Loucy (cell line): ENCODE measurements at regions not wholly inside any gene's neighbourhood (a gene's known extent, or its start where the extent isn't known, plus 50 kb on each side); places are given as distances from the start of the nearest gene placed in this dataset.

Experiments
- H2AFZ ChIP-seq: fragments of 200-600 bp; sonication (generic); 2 replicates; pipeline ENCODE4 v1.6.0; 2016; ENCODE audit warnings: antibody characterized with exemption, mild to moderate bottlenecking, low read length, moderate library complexity
- H3F3A ChIP-seq: fragments of 200-600 bp; 2 replicates; pipeline ENCODE4 v1.6.0; 2016; ENCODE audit warnings: antibody characterized with exemption, low read depth, mild to moderate bottlenecking
- H3K27me3 ChIP-seq: fragments of 200-600 bp; sonication (generic); 2 replicates; pipeline ENCODE4 v1.6.1; 2014; ENCODE audit warnings: low read length, mild to moderate bottlenecking; ENCODE audit not compliant: insufficient read depth, poor library complexity, severe bottlenecking
- H3K36me3 ChIP-seq: fragments of 200-600 bp; sonication (generic); 2 replicates; pipeline ENCODE4 v1.6.1; 2016; ENCODE audit warnings: low read length; ENCODE audit not compliant: insufficient read depth
- H3K4me1 ChIP-seq: fragments of 200-600 bp; sonication (generic); 2 replicates; pipeline ENCODE4 v1.5.1; 2014; ENCODE audit warnings: low read length, mild to moderate bottlenecking; ENCODE audit not compliant: insufficient read depth, poor library complexity, severe bottlenecking
- H3K4me2 ChIP-seq: fragments of 200-600 bp; sonication (generic); 2 replicates; pipeline ENCODE4 v1.6.0; 2014; ENCODE audit warnings: antibody characterized with exemption, low read length, low read depth, mild to moderate bottlenecking; ENCODE audit not compliant: poor library complexity, severe bottlenecking
- H3K4me3 ChIP-seq: fragments of 200-600 bp; sonication (generic); 2 replicates; pipeline ENCODE4 v1.5.1; 2014; ENCODE audit warnings: low read length, mild to moderate bottlenecking, mixed read lengths; ENCODE audit not compliant: poor library complexity, severe bottlenecking
- H3K79me2 ChIP-seq: fragments of 200-600 bp; sonication (generic); 2 replicates; pipeline ENCODE4 v1.6.1; 2014; ENCODE audit warnings: low read length; ENCODE audit not compliant: insufficient read depth
- H3K9ac ChIP-seq: fragments of 200-600 bp; sonication (generic); 2 replicates; pipeline ENCODE4 v1.6.0; 2014; ENCODE audit warnings: mild to moderate bottlenecking, low read depth, low read length, moderate library complexity; ENCODE audit not compliant: poor library complexity, severe bottlenecking
- H3K9me2 ChIP-seq: fragments of 200-600 bp; sonication (generic); replicated peaks from 2 replicates; pipeline ENCODE4 v1.6.1; 2016; ENCODE audit warnings: low read depth, low read length, mixed read lengths
- H3K9me3 ChIP-seq: fragments of 200-600 bp; sonication (generic); 2 replicates; pipeline ENCODE4 v1.6.1; 2014; ENCODE audit warnings: mild to moderate bottlenecking, antibody characterized with exemption, low read length, low read depth; ENCODE audit not compliant: insufficient read depth
- H4K20me1 ChIP-seq: fragments of 200-600 bp; sonication (generic); 2 replicates; pipeline ENCODE4 v1.6.0; 2014; ENCODE audit warnings: antibody characterized with exemption, low read length, mild to moderate bottlenecking; ENCODE audit not compliant: insufficient read depth, poor library complexity, severe bottlenecking
- CTCF ChIP-seq: fragments of 200-600 bp; sonication (generic); conservative IDR thresholded peaks from 2 replicates; pipeline ENCODE4 v1.5.1; 2014; ENCODE audit warnings: mild to moderate bottlenecking, antibody characterized with exemption, low read length
- EZH2phosphoT487 ChIP-seq: fragments of 200-600 bp; IDR thresholded peaks from 2 replicates; pipeline ENCODE4 v1.6.1; 2018; ENCODE audit warnings: antibody characterized with exemption, mild to moderate bottlenecking, moderate library complexity, borderline replicate concordance

DNA sequence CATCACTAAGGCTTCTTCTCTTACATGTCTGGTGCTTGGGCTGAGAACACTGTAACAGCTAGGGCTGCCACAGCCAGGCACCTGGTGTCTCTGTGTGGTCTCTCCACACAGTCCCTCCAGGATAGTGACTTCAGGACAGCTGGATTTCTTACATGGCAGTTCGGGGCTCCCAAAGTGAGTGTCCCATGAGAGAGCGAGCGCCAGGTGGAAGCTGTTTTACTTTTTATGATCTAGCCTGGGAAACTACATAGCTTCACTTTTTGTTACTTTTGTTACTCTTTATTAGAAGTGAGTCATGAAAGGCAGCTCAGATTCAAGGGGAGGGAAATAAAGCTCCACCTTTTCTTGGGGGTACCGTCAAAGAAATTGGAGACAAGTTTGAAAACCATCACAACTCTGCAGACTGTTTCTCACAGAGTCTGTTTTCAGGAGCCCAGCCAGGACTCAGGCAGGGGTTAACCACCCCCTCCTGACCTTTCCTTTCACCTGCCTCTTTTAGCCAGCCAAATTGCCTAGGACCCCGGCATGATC is 373.0 kb downstream of the MID1IP1 start:
- H3K4me2 ChIP-seq = peak overlapping the region; percentile 76
- H2AFZ ChIP-seq = no peak overlapping the region
- H3K27me3 ChIP-seq = no peaks in the 10 kb centered on the region
- no peaks in the 10 kb centered on the region for H3K79me2 ChIP-seq
- H3K36me3 ChIP-seq = no peaks in the 10 kb centered on the region
- peak overlapping the region; percentile 65 for H3K4me3 ChIP-seq
- no peaks in the 10 kb centered on the region for H3K9me2 ChIP-seq
- H4K20me1 ChIP-seq = no peaks in the 10 kb centered on the region
- TF ChIP-seq EZH2phosphoT487 = no peak
- no peak for TF ChIP-seq CTCF
- no peak overlapping the region for H3K9ac ChIP-seq
- H3K4me1 ChIP-seq = peaks cover 17% of the 10 kb centered on the region
- H3F3A ChIP-seq = no peaks in the 10 kb centered on the region; the same call in 1 of the 2 replicates
- H3K9me3 ChIP-seq = no peaks in the 10 kb centered on the region

- Histone ChIP-seq H3K27me3 (no peaks in the 10 kb centered on the region), H3F3A (no peaks in the 10 kb centered on the region; the same call in 1 of the 2 replicates), H3K4me3 (peak overlapping the region; percentile 65), H3K4me1 (peaks cover 17% of the 10 kb centered on the region), H3K4me2 (peak overlapping the region; percentile 76), H3K9me3 (no peaks in the 10 kb centered on the region), H3K79me2 (no peaks in the 10 kb centered on the region), H4K20me1 (no peaks in the 10 kb centered on the region), H3K9ac (peak overlapping the region; percentile 54), H3K9me2 (no peaks in the 10 kb centered on the region), H3K36me3 (no peaks in the 10 kb centered on the region), H2AFZ (no peak overlapping the region; the same call in 1 of the 2 replicates)
- TF ChIP-seq EZH2phosphoT487 = no peak
- TF ChIP-seq CTCF = no peak
These were observed 373.6 kb downstream of the MID1IP1 start for GRCh38 chrX:39174772-39175417.

- no peaks in the 10 kb centered on the region for H3K9me2 ChIP-seq
- H3K36me3 ChIP-seq = no peaks in the 10 kb centered on the region
- TF ChIP-seq CTCF = no peak
- TF ChIP-seq EZH2phosphoT487 = no peak
- H3K79me2 ChIP-seq = no peaks in the 10 kb centered on the region
- no peak overlapping the region for H2AFZ ChIP-seq
- H4K20me1 ChIP-seq = no peaks in the 10 kb centered on the region
- peak overlapping the region; percentile 65 for H3K4me3 ChIP-seq
- peak overlapping the region; percentile 76 for H3K4me2 ChIP-seq
- peaks cover 15% of the 10 kb centered on the region for H3K4me1 ChIP-seq
- H3K9me3 ChIP-seq = no peaks in the 10 kb centered on the region
- H3K9ac ChIP-seq = peak overlapping the region; percentile 54
- no peaks in the 10 kb centered on the region; the same call in 1 of the 2 replicates for H3F3A ChIP-seq
- no peaks in the 10 kb centered on the region for H3K27me3 ChIP-seq
These were observed 374.3 kb downstream of the MID1IP1 start for GRCh38 chrX:39175418-39176057.
